Astrocyte of the spinal cord (primary cell): ENCODE measurements at regions not wholly inside any gene's neighbourhood (a gene's known extent, or its start where the extent isn't known, plus 50 kb on each side); places are given as distances from the start of the nearest gene placed in this dataset.
"Not testable (repeated sequence)": the region's sequence is repeated elsewhere in the genome, so short reads cannot be mapped to it uniquely, and the experiment has no call there.

ENCODE experiments used
- DNase-seq: peaks from one replicate; pipeline ENCODE4 v3.0.0; 2011; ENCODE audit warnings: low read depth, low spot score
- H3K4me3 ChIP-seq: 2 replicates; pipeline ENCODE4 v1.5.1; 2011; ENCODE audit warnings: low read depth, mild to moderate bottlenecking, low read length, moderate library complexity
- CTCF ChIP-seq: IDR thresholded peaks from 2 replicates; pipeline ENCODE4 v1.5.1; 2012; ENCODE audit warnings: low read depth, mild to moderate bottlenecking, low read length, inconsistent platforms
- in situ Hi-C: cut with HindIII; loops from 2 replicates; pipeline ENCODE4 v1.10.0; 2017; ENCODE audit warnings: low sequenced_read_pairs

GRCh38 chr5:124022966-124023365 lies 511.0 kb downstream of the CSNK1G3 start:
- in situ Hi-C loops = no loop called here
- DNase-seq = no peak

GRCh38 chr5:124021776-124022175 lies 509.8 kb downstream of the CSNK1G3 start:
- in situ Hi-C loops = no loop called here
- no peak overlapping the region for H3K4me3 ChIP-seq
- no peak for TF ChIP-seq CTCF
- peak; percentile 26 for DNase-seq

More at GRCh38 chr5:124022966-124023365, 511.0 kb downstream of the CSNK1G3 start:
- H3K4me3 ChIP-seq = no peak overlapping the region
- no peak for TF ChIP-seq CTCF

GRCh38 chr5:124021066-124021641 lies 509.2 kb downstream of the CSNK1G3 start:
- no peak for DNase-seq

GRCh38 chr5:124017321-124017720 lies 505.3 kb downstream of the CSNK1G3 start:
- in situ Hi-C loops, DNase-seq, H3K4me3 ChIP-seq: not testable (repeated sequence)

More at GRCh38 chr5:124021066-124021641, 509.2 kb downstream of the CSNK1G3 start:
- H3K4me3 ChIP-seq = no peak overlapping the region
- no peak for TF ChIP-seq CTCF
- in situ Hi-C loops = no loop called here

GRCh38 chr5:124007675-124008398 lies 495.9 kb downstream of the CSNK1G3 start:
- in situ Hi-C loops = no loop called here
- H3K4me3 ChIP-seq = no peak overlapping the region
- TF ChIP-seq CTCF = no peak
- DNase-seq = no peak

GRCh38 chr5:124001036-124001615 lies 489.1 kb downstream of the CSNK1G3 start:
- in situ Hi-C loops = no loop called here
- no peak for DNase-seq
- no peak overlapping the region for H3K4me3 ChIP-seq
- TF ChIP-seq CTCF = no peak

- no peak for TF ChIP-seq CTCF
- DNase-seq = no peak
- no peak overlapping the region for H3K4me3 ChIP-seq
- in situ Hi-C loops = no loop called here
These were observed 488.6 kb downstream of the CSNK1G3 start for GRCh38 chr5:124000538-124000937.
